NCI-H2107 (cell line): ENCODE measurements at regions not wholly inside any gene's neighbourhood (a gene's known extent, or its start where the extent isn't known, plus 50 kb on each side); places are given as distances from the start of the nearest gene placed in this dataset.

Source experiments
- DNase-seq: peaks from one replicate; lab custom pipeline; 2025; lab: John Stamatoyannopoulos, UW

DNA sequence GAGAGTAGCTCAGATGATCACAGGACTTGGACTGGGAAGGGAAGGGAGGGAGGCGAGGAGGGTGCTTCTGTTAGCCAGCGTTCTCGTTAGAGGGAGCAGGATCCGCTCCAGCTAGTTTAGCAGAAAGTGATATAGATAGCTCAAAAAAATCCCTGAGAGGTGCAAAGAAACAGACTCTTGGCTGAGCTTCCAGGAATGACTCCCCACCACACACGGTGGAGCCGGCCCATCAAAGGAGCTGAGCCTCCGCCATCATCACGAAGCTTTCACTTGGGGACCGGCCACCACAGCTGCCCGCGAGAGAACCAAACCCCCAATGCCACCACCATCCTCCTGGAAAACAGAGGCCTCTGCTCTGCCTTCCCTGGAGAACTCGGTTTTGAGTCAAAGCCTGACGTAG lies 124.6 kb upstream of the BCL2L14 start:
- no peak for DNase-seq

DNA sequence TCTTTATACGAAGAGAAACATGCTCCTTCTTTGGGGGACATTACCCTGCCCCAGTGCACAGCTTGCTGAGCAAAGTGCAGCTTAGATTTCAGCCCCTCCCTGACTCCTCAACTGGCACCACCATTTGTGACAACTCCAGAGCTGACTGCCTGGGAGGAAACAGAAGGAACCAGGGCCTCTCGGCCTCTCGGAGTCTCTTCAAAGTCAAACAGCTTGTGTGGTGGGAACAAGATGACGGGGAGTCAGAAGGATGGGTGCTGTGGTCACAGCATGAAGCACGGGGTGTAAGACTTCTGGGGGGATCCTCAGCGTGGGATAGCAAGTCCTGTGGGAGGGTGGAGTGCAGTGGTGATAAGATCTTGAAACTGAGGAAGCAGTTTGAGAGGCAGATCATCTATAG lies 123.5 kb upstream of the BCL2L14 start:
- DNase-seq, result no peak

DNA sequence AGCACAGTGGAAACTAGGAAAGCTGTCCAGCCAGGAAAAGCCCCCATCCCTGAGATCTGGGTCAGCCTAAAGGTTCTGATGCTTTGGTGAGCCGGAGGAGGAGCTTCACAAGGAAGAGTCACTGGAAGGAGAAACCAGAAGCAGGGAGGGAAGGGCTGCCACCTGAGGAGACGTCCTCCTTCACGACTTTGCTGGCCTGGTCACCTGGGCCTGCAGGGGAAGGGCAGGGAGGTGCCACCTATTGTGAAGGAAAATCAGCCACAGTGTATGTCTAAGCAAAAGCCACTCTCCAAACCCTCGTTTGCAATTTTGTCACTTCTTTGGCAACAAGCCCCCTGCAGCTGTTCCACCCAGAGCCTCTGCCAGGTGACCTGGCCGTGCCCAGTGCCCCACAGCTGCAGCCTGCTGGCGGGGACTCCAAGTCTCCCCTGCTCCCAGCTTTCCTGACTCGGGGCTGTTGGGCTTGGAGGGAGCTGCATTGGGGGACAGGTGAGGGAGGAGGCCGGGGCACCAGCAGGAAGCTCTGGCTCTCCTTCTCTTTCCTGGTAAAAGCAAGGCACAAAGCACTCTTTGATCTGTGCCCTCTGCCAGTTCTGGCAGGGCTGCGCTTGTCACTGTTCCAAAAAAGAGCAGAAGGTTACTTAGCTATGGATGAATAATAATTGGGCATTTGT lies 120.9 kb upstream of the BCL2L14 start:
- peak; percentile 42 for DNase-seq

DNA sequence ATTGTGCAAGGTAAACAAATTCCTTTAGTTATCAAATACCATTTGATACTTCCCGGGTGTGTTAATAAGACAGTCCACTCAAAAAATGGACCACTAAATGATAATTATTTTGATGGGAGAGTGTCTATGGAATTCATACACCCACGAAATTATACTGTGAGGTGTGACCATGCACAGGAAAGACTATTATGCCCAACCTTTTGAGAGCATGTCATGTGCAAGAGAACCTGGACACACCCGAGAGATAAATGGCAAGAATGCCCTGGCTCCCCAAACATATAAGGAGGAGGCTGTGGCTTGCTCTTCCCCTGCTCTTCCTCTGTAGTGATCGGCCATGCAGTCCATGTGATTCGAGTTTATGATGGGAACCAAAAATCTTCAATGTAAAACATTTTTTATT lies 119.5 kb upstream of the BCL2L14 start:
- DNase-seq, result no peak

DNA sequence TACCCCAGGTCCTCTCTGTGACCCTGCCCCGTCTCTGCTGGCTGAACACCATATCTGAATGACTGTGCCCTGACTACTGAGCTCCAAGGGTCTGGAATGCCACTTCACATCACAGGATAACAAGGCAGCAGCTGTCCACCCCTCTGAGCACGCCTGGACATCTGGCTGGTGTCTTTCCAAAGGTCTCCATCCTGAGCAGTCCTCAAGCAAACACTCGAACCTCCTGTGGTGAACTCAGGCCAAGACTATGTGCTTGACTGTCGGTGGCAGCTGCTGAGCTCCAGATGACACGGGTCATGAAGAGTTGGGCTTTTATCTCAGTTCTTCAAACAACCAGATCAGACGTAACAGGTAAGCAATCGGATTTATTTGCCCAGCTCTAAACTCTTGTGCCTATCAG lies 117.2 kb upstream of the BCL2L14 start:
- DNase-seq, result no peak

DNA sequence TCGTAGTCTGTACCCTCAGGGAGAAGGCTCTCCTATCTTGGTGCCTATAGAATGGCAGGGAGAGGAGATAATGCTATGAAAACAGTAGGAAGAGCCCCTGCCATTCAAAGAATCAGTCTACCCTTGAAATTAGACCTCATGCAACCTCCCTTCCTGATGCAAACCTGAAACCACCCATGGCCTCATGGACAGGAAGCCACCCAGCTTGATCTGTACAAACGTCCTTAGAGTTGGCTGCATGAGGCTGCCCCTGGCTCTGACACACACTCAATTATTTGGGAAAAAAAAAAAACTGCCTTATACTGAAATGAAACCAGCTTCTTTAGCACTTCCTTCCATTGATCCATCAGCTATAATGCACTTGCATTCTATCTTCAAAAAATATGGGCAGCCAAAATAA lies 116.6 kb upstream of the BCL2L14 start:
- no peak for DNase-seq

DNA sequence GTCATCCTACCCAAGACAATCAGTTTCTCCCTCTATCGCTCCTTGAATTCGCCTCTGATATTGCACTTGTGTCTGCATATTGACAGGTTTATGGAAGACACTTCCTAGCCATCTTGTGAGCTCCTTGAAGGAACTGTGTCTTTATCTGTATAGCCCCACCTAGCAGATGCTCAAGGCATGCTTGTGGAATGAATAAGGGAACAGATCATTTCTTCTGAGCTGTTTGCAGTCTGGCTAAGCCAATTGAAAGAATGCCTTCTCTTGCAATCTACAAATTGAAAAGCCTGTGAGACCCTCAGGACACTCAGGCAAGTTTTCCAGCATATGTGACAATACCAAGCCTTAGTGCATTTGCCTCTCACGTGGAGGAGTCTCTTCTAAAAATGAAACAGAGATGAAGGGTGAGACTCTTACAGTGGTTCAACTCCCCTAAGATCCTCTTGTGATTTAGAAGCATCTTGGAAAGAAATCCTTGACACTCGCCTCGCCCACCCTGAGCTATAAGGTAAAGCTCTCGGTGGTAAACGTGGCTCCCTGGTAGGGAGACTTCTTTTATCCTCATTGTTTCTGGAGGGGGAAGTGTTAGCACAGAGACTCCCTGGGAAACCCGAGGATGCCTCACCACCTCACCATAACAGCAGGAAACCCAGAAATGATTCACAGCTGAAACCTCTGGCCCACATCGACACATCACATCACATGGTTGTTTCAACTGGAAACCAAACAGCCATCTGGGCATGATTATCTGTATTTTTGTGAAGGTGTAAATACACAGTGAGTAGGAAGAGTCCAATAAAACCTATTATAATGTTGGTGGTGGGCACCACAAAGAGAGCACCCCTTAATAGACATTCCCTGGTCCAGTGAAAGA lies 112.3 kb upstream of the BCL2L14 start:
- DNase-seq, result no peak

DNA sequence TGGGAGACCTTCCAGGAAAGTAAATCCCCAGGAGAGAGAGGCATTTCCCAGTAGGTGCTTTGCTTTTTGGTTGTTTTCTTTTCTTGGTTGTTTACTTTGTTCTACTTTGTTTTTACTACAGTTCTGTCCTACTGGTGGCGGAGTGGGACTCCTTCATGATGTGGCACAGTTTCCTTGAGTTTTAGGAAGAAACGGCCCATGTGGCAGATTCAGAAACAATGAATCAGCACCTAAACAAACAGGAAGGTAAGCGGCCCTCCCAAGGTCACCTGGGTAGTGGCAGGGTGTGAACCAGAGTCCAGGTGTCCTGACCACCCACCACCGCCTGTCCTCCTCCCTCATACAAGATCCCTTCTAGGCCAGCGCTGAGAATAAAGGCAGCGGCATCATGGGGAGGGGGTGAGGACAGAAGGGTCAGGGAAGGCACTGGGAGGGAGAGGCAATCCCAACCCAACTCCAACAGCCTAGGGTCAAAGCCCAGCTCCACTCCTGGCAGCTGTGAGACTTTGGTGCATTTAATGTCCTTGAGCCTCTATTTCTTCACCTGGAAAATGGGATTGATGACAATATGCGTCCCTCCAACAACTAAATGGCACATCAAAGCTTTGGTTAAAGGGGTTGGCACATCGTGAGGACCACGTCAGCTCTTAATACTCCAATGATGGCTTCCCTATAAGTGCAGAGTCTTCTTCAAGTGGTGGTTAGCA lies 111.5 kb upstream of the BCL2L14 start:
- no peak for DNase-seq

DNA sequence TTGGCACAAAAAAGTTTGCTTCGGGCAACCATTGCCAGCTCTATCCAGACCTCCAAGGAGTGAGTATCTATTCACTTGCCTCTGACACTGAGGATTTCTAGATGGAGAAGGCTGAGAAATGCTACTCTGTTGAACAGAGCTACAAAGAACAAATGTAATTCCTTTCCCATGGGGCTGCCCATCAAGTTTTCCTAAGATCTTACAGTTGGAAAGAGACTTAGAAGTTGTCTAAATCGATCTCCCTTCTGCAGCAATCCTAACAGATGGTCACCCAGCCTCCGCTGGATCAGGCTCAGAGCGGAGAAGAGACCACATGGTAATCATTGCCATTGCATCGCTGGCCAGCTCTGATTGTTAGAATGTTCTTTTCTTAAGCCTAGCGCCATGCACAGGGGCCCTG lies 110.1 kb upstream of the BCL2L14 start:
- no peak for DNase-seq

DNA sequence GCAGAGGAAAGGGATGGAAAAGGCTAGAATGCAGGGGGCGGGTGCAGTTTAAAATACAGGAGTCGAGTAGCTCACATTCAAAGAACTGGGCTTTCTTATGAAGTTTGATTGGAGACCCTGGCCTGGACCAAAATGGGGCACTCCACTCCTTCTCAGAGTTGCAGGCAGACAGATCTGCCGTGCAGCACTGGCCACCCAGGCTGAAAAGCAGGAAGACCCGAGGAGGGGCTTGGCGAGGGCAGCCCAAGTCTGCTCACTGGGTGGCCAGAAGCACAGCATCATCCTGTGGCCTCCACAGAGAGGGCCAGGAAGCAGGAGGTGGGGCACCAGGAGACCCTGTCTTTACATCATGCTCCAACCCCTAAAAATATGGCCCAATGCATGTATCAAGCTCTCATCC lies 109.1 kb upstream of the BCL2L14 start:
- DNase-seq, result no peak

DNA sequence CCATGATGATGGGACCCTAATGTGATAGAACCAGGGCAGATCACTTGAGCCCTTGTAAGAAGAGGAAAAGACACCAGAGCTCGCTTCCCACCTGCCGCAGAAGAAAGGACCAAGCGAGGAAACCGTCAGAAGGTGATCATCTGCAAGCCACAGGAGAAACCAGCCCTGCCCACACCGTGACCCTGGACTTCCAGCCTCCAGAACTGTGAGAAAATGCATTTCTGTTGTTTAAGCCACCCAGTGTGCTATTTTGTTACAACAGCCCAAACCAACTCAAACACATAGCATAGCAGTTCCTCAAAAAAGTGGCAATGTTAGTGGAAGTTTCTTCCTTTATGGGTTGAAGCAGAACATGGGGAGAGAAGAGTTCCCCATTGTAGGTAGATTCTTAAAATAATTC lies 107.9 kb upstream of the BCL2L14 start:
- no peak for DNase-seq

DNA sequence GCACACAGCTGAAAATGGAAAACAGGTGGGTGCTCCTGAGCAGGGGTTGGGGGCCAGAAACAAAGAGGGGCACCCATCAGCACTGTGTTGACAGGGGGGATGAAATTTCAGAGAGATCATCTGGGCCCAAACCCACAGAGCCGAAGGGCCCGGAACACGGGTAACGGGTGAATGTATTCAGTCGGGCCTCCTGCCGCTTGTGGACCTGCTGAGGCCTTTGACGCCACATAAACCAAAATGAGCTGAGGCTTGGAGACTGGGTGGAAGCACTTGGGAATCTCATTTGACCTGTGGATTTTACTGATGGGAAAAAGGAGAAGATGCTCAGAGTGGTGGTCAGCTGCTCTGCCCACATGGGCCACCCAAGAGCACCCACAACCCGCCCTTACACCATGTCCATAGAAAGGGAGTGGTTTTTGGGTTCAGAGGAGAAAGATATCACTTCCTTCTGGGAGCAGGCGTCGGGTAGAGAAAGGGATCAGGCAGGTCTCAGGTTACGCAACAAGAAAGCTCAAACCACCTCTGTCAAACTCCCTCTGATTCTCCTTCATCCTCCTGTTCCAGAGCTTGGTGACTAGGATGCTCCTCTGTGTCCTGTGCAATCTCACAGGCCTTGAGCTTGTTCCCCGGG lies 106.8 kb upstream of the BCL2L14 start:
- DNase-seq, result no peak

DNA sequence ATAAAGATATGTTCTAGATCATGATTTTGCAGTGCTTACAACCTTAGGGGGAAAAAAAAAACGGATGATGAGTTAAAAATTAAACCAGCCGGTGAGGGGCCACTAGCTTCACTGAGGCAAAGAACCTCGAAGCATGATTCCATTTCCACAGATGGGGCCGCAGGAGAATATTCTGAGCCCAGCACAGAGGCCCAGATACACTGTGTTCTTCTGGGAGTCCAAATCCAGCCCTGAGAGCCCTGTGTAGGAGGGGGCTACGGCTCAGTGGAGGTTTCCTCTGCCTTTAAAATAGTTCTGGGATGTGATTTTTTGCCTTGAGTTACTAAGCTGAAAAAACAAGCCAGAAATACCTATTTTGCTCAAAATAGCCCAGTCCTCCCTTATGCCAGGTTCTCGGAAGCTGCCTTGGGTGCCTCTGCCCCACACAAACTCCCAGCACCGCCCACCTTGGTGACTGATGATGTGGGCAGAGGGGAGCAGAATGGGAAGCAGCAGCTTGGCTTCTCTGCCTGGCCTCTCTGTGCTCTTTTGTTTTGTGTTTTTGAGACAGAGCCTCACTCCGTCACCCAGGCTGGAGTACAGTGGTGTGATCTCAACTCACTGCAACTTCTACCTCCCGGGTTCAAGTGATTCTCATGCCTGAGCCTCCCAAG lies 105.4 kb upstream of the BCL2L14 start:
- no peak for DNase-seq

DNA sequence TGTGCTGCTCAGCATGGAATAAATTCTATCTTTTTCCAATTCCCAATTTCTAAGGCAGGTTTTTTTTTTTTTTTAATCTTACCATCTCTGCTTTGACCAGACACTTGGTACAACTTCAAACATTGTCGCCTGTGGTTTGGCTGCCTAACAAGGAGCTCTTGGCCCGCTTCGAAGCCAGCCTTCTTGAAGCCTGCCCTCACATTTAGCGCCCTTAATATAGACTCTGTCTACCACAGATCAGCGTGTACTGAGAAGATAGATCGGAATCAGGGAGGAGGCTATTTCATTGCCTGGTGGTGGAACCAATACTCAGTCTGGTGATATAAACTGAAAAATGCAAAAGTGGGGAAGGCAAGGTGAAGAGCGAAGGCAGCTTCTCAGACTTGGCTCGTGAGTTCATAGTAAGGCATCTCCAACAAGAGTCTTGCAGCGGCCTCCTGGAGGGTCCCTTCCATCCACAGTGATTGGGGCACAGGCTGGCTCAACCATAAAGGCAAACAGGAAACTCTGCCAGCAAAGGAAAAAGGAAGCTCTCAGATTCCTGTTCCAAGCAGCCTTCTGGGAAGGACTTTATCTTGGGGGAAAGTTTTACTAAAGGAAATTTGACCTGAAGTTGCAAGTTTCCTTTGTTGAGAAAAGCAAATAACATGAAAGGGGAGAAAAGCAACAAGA lies 103.2 kb upstream of the BCL2L14 start:
- no peak for DNase-seq

DNA sequence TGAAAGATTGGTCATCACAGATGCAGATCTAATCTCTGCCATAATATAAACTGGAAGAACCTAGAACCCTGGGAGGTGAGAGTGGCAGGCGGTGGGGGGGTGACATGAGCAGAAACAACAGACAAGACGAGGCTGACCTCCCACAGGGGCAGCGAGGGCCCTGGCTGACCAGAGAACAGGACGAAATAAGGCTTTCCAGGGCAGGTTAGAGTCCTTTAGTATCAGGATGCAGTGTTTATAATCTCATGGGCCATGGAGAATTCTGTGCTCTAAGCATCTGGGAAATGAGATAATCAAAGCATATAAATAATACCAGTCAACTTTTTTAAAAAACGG lies 102.7 kb upstream of the BCL2L14 start:
- DNase-seq, result no peak

DNA sequence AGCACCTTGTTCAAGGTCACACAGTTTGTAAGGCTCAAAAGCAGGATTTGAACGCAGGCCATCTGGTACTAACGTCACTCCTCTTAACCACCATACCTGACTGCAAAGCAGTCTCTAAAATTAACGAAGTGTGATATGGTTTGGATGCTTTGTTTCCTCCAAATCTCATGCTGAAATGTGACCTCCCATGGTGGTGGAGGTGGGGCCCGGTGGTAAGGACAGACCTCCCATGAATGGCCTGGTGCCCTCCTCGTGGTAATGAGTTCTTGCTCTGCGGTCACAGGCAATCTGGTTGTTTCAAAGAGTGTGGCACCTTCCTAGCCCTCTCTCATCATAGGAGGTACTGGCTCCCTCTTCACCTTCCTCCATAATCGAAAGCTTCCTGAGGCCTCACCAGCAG lies 102.2 kb upstream of the BCL2L14 start:
- no peak for DNase-seq

DNA sequence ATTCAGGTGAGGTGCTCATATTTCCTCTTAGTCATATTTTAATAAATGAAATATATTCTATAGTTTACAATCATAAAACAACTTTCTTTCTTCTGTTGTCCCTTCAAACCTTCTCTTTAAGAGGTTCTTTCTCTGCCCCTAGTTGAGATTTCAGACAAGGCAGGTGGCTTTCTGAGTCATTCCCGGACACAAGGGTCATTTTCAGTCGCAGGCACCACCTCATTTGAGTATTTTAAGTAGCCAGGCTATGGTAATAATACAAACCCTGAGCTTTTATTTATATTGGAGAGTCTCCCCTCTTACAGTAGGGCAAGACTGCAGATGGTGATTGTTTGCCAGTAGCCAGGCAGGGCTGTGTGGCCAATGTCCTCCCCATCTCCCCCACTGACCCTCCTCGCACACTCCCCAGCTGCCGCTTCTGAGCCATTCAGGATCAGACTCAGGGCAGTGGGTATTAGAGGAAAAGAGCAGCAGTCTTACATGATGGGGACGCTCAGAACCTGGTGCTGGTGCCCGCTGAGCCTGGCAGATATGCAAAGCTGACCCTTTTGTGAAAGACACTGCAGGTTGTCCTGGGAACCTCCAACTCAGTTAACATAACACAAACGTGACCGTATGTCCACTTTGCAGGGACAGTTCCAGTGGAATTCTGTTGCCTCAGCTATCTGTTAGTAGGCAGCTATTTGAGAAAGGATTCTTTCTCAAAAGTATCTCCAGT lies 101.1 kb upstream of the BCL2L14 start:
- no peak for DNase-seq

DNA sequence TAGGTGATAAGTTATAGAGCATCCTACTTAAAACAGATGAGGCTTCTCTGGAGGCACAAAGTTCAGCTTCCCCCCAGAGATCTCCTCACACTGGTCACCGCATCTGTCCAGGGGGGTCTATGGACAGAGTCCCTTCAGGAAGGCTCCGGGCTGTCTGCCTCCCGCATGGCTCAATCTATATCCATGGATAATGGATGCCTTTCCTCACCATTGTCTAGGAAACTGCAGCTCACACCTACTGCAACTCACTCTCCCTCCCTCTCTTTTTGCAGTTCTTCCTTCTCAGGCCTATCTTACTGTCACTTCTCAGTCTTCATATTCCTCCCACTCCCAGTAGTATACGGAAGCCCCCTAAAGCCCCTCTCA lies 100.6 kb upstream of the BCL2L14 start:
- no peak for DNase-seq

DNA sequence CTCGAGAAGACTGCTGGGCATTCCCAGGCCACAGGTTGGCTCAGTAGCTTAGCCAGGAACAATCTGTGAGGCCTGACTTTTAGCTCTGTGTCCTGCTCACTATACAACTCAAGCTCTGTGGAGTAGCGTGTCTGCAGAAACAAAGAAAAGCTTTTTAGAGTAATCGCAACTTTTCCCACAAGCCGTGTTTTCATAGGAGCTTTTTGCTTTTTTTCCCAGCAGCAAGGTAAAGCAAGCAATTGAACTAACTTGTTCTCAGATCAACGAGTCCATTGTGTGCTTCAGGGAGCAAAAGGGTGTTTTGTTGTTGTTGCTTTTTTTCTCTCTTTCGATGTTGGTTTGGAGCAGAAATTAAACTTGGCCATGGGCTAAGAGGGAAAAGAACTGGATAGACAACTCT lies 97.3 kb upstream of the BCL2L14 start:
- DNase-seq, result no peak

DNA sequence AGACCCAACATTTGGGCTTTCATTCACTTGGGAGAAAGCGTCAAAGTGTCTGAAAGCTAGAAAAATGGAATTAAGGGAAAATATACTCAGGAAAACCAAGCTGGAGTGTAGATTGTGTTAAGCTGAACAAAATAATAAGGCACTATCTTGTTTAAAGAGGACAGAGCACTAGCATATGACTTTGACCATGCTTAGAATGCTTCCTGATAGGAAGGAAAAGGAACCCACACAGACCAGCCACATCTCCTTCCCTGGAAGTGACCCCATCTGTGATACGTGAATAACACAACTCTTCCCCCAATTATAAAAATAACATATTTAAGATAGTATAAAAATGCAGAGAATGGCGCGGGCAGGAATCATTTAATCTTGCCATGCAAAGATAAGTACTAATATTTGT lies 94.7 kb upstream of the BCL2L14 start:
- DNase-seq, result no peak

DNA sequence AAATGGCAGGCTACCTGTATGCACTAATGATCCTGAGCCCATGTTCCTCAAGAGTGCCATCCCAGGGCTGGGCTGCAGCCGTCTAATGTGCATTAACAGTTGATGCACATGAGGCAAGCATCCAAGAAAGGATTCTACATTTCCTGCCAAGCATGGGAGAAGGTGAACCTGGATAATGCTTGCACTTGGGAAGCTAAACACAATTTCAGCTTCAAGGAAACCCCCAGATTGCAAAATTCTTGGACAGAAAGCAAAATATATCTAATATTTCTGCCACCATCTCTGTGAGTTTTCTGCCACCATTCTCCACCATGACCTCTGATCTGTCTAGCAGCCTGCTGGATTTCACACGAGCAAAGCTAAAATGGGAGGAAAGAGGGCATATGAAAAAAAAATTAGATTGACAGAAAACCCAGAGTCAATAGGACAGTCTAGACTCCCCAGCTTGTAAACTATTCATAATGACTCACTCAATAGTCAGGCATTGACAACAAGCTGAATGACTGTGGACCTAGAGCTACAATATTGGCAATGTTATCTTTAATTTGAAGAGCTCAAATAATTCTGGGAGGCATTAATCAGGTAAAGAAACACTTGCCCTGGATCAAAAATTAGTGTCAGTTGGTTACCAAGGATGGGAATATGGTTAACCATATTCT lies 91.9 kb upstream of the BCL2L14 start:
- no peak for DNase-seq
